BLaER1 treated with 17β-estradiol and CSF1 and Interleukin-3, amounts not matched to agents 10 nM and 100 nM (cell line): ENCODE measurements at regions not wholly inside any gene's neighbourhood (a gene's known extent, or its start where the extent isn't known, plus 50 kb on each side); places are given as distances from the start of the nearest gene placed in this dataset.

Source experiments
- H3K27ac ChIP-seq, 11 experiments: shearing (Covaris generic); formaldehyde crosslinking; 2 replicates each; pipeline ENCODE4 v1.8.1; 2022
- H3K27me3 ChIP-seq, 11 experiments: shearing (Covaris generic); formaldehyde crosslinking; 2 replicates each; pipeline ENCODE4 v1.8.1; 2022
- H3K36me3 ChIP-seq, 11 experiments: shearing (Covaris generic); formaldehyde crosslinking; 2 replicates each; pipeline ENCODE4 v1.8.1; 2022
- H3K4me1 ChIP-seq, 10 experiments: shearing (Covaris generic); formaldehyde crosslinking; 2 replicates each; pipeline ENCODE4 v1.8.1; 2022
- H3K4me2 ChIP-seq, 11 experiments: shearing (Covaris generic); formaldehyde crosslinking; 2 replicates each; pipeline ENCODE4 v1.8.1; 2022
- H3K4me3 ChIP-seq, 10 experiments: shearing (Covaris generic); formaldehyde crosslinking; 2 replicates each; pipeline ENCODE4 v1.8.1; 2022
- H3K9ac ChIP-seq, 11 experiments: shearing (Covaris generic); formaldehyde crosslinking; 2 replicates each; pipeline ENCODE4 v1.8.1; 2022
- H3K9me3 ChIP-seq, 11 experiments: shearing (Covaris generic); formaldehyde crosslinking; replicated peaks in 1 of 11; 2 replicates each; pipeline ENCODE4 v1.8.1; 2022
- H4K20me1 ChIP-seq, 11 experiments: shearing (Covaris generic); formaldehyde crosslinking; 2 replicates each; pipeline ENCODE4 v1.8.1; 2022
- Cebpa-rat ChIP-seq, 11 experiments: shearing (Covaris generic); IDR thresholded peaks; 2 replicates each; pipeline ENCODE4 v1.8.1; 2022

- peak overlapping the region in 10 of 11 experiments; percentile 4 to 67 (median 49); a peak in 18 of 22 replicates for H3K4me2 ChIP-seq
- H3K9ac ChIP-seq, result no peak overlapping the region
- H3K9me3 ChIP-seq, result no peaks in the 10 kb centered on the region
- no peak overlapping the region for H3K4me3 ChIP-seq
- H4K20me1 ChIP-seq, result no peaks in the 10 kb centered on the region
- H3K4me1 ChIP-seq, result peaks cover 13 to 37% (median 31%) of the 10 kb centered on the region in 10 experiments
- no peak for TF ChIP-seq Cebpa-rat (IDR thresholded peaks at IDR 0.05)
- H3K27me3 ChIP-seq, result no peaks in the 10 kb centered on the region
- H3K36me3 ChIP-seq, result no peaks in the 10 kb centered on the region
- no peak overlapping the region for H3K27ac ChIP-seq
Observed at GRCh38 chr15:46856839-46857502, 860.3 kb upstream of the SEMA6D start.

GRCh38 chr15:46858150-46858549, 859.2 kb upstream of the SEMA6D start:
- Histone ChIP-seq H4K20me1 (no peaks in the 10 kb centered on the region), H3K4me1 (peaks cover 13 to 33% (median 28%) of the 10 kb centered on the region in 10 experiments), H3K36me3 (no peaks in the 10 kb centered on the region), H3K27me3 (no peaks in the 10 kb centered on the region), H3K9me3 (no peaks in the 10 kb centered on the region), H3K4me3 (no peak overlapping the region), H3K27ac (no peak overlapping the region), H3K4me2 (peak overlapping the region in 6 of 11 experiments; percentile 3 to 60 (median 38); a peak in 7 of 22 replicates), H3K9ac (no peak overlapping the region)
- no peak for TF ChIP-seq Cebpa-rat (IDR thresholded peaks at IDR 0.05)

- no peak overlapping the region for H3K4me2 ChIP-seq
- H3K9ac ChIP-seq, result no peak overlapping the region
- no peak overlapping the region for H3K4me3 ChIP-seq
- no peak for TF ChIP-seq Cebpa-rat (IDR thresholded peaks at IDR 0.05)
- H3K27ac ChIP-seq, result no peak overlapping the region
- no peaks in the 10 kb centered on the region for H4K20me1 ChIP-seq
- no peaks in the 10 kb centered on the region for H3K27me3 ChIP-seq
- peaks cover 3 to 16% (median 10%) of the 10 kb centered on the region in 10 experiments for H3K4me1 ChIP-seq
- no peaks in the 10 kb centered on the region for H3K36me3 ChIP-seq
- no peaks in the 10 kb centered on the region for H3K9me3 ChIP-seq
Observed at GRCh38 chr15:46861796-46862195, 855.5 kb upstream of the SEMA6D start.

- Histone ChIP-seq H4K20me1 (no peaks in the 10 kb centered on the region), H3K4me2 (no peak overlapping the region), H3K4me1 (no peaks in the 10 kb centered on the region), H3K27ac (no peak overlapping the region), H3K4me3 (no peak overlapping the region), H3K9me3 (no peaks in the 10 kb centered on the region), H3K36me3 (no peaks in the 10 kb centered on the region), H3K27me3 (no peaks in the 10 kb centered on the region), H3K9ac (no peak overlapping the region)
- no peak for TF ChIP-seq Cebpa-rat (IDR thresholded peaks at IDR 0.05)
Observed at GRCh38 chr15:46865155-46865554, 852.1 kb upstream of the SEMA6D start.

GRCh38 chr15:46872286-46872980, 844.9 kb upstream of the SEMA6D start:
- no peaks in the 10 kb centered on the region for H3K27me3 ChIP-seq
- no peaks in the 10 kb centered on the region for H3K9me3 ChIP-seq
- no peaks in the 10 kb centered on the region for H3K4me1 ChIP-seq
- H3K36me3 ChIP-seq, result no peaks in the 10 kb centered on the region
- H3K9ac ChIP-seq, result no peak overlapping the region
- H3K4me2 ChIP-seq, result no peak overlapping the region
- H3K4me3 ChIP-seq, result no peak overlapping the region
- no peak overlapping the region for H3K27ac ChIP-seq
- TF ChIP-seq Cebpa-rat (IDR thresholded peaks at IDR 0.05), result no peak
- no peaks in the 10 kb centered on the region for H4K20me1 ChIP-seq

- H3K9me3 ChIP-seq, result no peaks in the 10 kb centered on the region
- TF ChIP-seq Cebpa-rat (IDR thresholded peaks at IDR 0.05), result no peak
- no peak overlapping the region for H3K9ac ChIP-seq
- H3K36me3 ChIP-seq, result no peaks in the 10 kb centered on the region
- H3K27ac ChIP-seq, result no peak overlapping the region
- no peaks in the 10 kb centered on the region for H3K27me3 ChIP-seq
- H3K4me3 ChIP-seq, result no peak overlapping the region
- H4K20me1 ChIP-seq, result no peaks in the 10 kb centered on the region
- no peaks in the 10 kb centered on the region for H3K4me1 ChIP-seq
- H3K4me2 ChIP-seq, result no peak overlapping the region
Observed at GRCh38 chr15:46872981-46873330, 844.3 kb upstream of the SEMA6D start.

- Histone ChIP-seq H3K4me3 (no peak overlapping the region), H3K36me3 (no peaks in the 10 kb centered on the region), H3K27ac (no peak overlapping the region), H4K20me1 (no peaks in the 10 kb centered on the region), H3K9me3 (peaks cover 0 to 14% (median 8%) of the 10 kb centered on the region in 11 experiments; a peak in 14 of 22 replicates), H3K4me1 (no peaks in the 10 kb centered on the region), H3K27me3 (no peaks in the 10 kb centered on the region), H3K4me2 (no peak overlapping the region), H3K9ac (no peak overlapping the region)
- TF ChIP-seq Cebpa-rat (IDR thresholded peaks at IDR 0.05), result no peak
Observed at GRCh38 chr15:46879032-46879770, 838.1 kb upstream of the SEMA6D start.

- Histone ChIP-seq H3K9me3 (peaks cover 0 to 14% (median 8%) of the 10 kb centered on the region in 11 experiments; a peak in 14 of 22 replicates), H4K20me1 (no peaks in the 10 kb centered on the region), H3K27me3 (no peaks in the 10 kb centered on the region), H3K36me3 (no peaks in the 10 kb centered on the region), H3K27ac (no peak overlapping the region), H3K4me2 (no peak overlapping the region), H3K4me1 (no peaks in the 10 kb centered on the region), H3K4me3 (no peak overlapping the region), H3K9ac (no peak overlapping the region)
- TF ChIP-seq Cebpa-rat (IDR thresholded peaks at IDR 0.05), result no peak
Observed at GRCh38 chr15:46880791-46881190, 836.5 kb upstream of the SEMA6D start.

- Histone ChIP-seq H4K20me1 (no peaks in the 10 kb centered on the region), H3K9me3 (0 out of 22 replicates have a peak, but pooled peaks cover 0 to 3% (median 0%) of the 10 kb centered on the region in 11 experiments), H3K4me3 (no peak overlapping the region), H3K4me2 (no peak overlapping the region), H3K36me3 (no peaks in the 10 kb centered on the region), H3K4me1 (no peaks in the 10 kb centered on the region), H3K27ac (no peak overlapping the region), H3K27me3 (no peaks in the 10 kb centered on the region), H3K9ac (no peak overlapping the region)
- no peak for TF ChIP-seq Cebpa-rat (IDR thresholded peaks at IDR 0.05)
Observed at GRCh38 chr15:46892621-46893160, 824.6 kb upstream of the SEMA6D start.
